B cell (primary cell): ENCODE measurements at regions not wholly inside any gene's neighbourhood (a gene's known extent, or its start where the extent isn't known, plus 50 kb on each side); places are given as distances from the start of the nearest gene placed in this dataset.

Source experiments
- ATAC-seq: fragments of 200-7000 bp; cut with Tn5 transposase; one replicate; pipeline ENCODE4 v1.10.0; 2021; ENCODE audit warnings: low read depth, mild to moderate bottlenecking, moderate number of reproducible peaks, moderate library complexity
- CTCF ChIA-PET: fragments of 350-600 bp; sonication (Branson Sonifier 250); formaldehyde crosslinking; loops from one replicate; lab custom pipeline; 2021; ENCODE audit warnings: antibody characterized with exemption, inconsistent platforms; lab: Charles Lee
- POLR2A ChIA-PET: fragments of 350-600 bp; sonication (Branson Sonifier 250); formaldehyde crosslinking; loops from one replicate; lab custom pipeline; 2021; ENCODE audit warnings: antibody characterized with exemption; lab: Charles Lee
- DNase-seq: peaks from one replicate; pipeline ENCODE4 v3.0.0; 2013
- H2AFZ ChIP-seq: 2 replicates; pipeline ENCODE4 v1.6.1; 2012; ENCODE audit warnings: mild to moderate bottlenecking, low read depth, low read length; ENCODE audit not compliant: insufficient read depth, poor library complexity, severe bottlenecking
- H3K27ac ChIP-seq, 2 donors: 1 replicate in 1 of 2; 2 replicates in 1 of 2; pipeline ENCODE4 v1.5.1; 2012 to 2013; ENCODE audit warnings: low read length in 2 of 2, mild to moderate bottlenecking in 2 of 2, moderate library complexity in 1 of 2
- H3K27me3 ChIP-seq, 4 experiments: fragments of 200-600 bp in 1 of 4; sonication (generic) in 1 of 4; replicated peaks in 1 of 4; 1 replicate in 2 of 4; 2 replicates in 2 of 4; pipeline versions ENCODE4 v1.6.1 to v1.7.0; 2013 to 2016; ENCODE audit warnings: low read length in 3 of 4, mild to moderate bottlenecking in 2 of 4, mixed read lengths in 1 of 4, moderate library complexity in 1 of 4; ENCODE audit not compliant: insufficient read depth in 4 of 4, control insufficient read depth in 3 of 4; ENCODE audit errors: control extremely low read depth in 1 of 4
- H3K36me3 ChIP-seq, 2 experiments: replicated peaks in 1 of 2; 1 replicate in 1 of 2; 2 replicates in 1 of 2; pipeline versions ENCODE4 v1.6.1 to v1.7.1; 2013; ENCODE audit warnings: low read length in 1 of 2; ENCODE audit not compliant: insufficient read depth in 2 of 2, control insufficient read depth in 1 of 2; ENCODE audit errors: control extremely low read depth in 1 of 2, extremely low read depth in 1 of 2
- H3K4me1 ChIP-seq, 2 donors: fragments of 200-600 bp in 1 of 2; sonication (generic) in 1 of 2; 1 replicate in 1 of 2; 2 replicates in 1 of 2; pipeline versions ENCODE4 v1.5.1 to v1.6.1; 2013 to 2017; ENCODE audit warnings: low read length in 2 of 2; ENCODE audit not compliant: control insufficient read depth in 2 of 2, insufficient read depth in 2 of 2
- H3K4me2 ChIP-seq: replicated peaks from 2 replicates; pipeline ENCODE3; 2012; ENCODE audit warnings: mild to moderate bottlenecking, low read depth, low read length; ENCODE audit not compliant: poor library complexity, severe bottlenecking
- H3K4me3 ChIP-seq, 5 experiments: fragments of 200-600 bp in 1 of 5; sonication (generic) in 1 of 5; 1 replicate in 3 of 5; 2 replicates in 2 of 5; pipeline versions ENCODE4 v1.5.1 to v1.7.0; 2011 to 2016; ENCODE audit warnings: low read length in 4 of 5, mild to moderate bottlenecking in 4 of 5, low read depth in 2 of 5, control low read depth in 1 of 5, moderate library complexity in 1 of 5; ENCODE audit not compliant: insufficient read depth in 1 of 5; ENCODE audit errors: control extremely low read depth in 1 of 5, extremely low read depth in 1 of 5
- H3K79me2 ChIP-seq: fragments of 200-600 bp; sonication (generic); one replicate; pipeline ENCODE4 v1.6.0; 2016; ENCODE audit warnings: low read length; ENCODE audit not compliant: control insufficient read depth, insufficient read depth
- H3K9ac ChIP-seq: fragments of 200-600 bp; sonication (generic); 2 replicates; pipeline ENCODE4 v1.6.1; 2017; ENCODE audit warnings: mild to moderate bottlenecking, low read length, moderate library complexity
- H3K9me3 ChIP-seq, 3 donors: one replicate each; pipeline versions ENCODE4 v1.6.1 to v1.7.1; 2013; ENCODE audit warnings: low read length in 2 of 3; ENCODE audit not compliant: control insufficient read depth in 2 of 3, insufficient read depth in 1 of 3; ENCODE audit errors: control extremely low read depth in 1 of 3
- H4K20me1 ChIP-seq: 2 replicates; pipeline ENCODE4 v1.6.0; 2012; ENCODE audit warnings: mild to moderate bottlenecking, low read length; ENCODE audit not compliant: insufficient read depth, control insufficient read depth, poor library complexity, severe bottlenecking
- H3K27ac Mint-ChIP-seq: one replicate; pipeline ENCODE4 v1.8.0; 2021; ENCODE audit warnings: mixed read lengths
- H3K27me3 Mint-ChIP-seq: one replicate; pipeline ENCODE4 v1.8.0; 2021; ENCODE audit warnings: mixed read lengths
- H3K4me1 Mint-ChIP-seq: one replicate; pipeline ENCODE4 v1.8.0; 2021; ENCODE audit warnings: mixed read lengths
- H3K4me3 Mint-ChIP-seq: one replicate; pipeline ENCODE4 v1.8.0; 2021; ENCODE audit warnings: mixed read lengths
- H3K9me3 Mint-ChIP-seq: one replicate; pipeline ENCODE4 v1.8.0; 2022; ENCODE audit warnings: mixed read lengths; ENCODE audit not compliant: insufficient read depth
- CTCF ChIP-seq: fragments of 200-600 bp; IDR thresholded peaks from one replicate; pipeline ENCODE4 v1.8.0; 2022; ENCODE audit warnings: antibody characterized with exemption, mild to moderate bottlenecking
- EZH2 ChIP-seq: IDR thresholded peaks from 2 replicates; pipeline ENCODE4 v1.6.1; 2012; ENCODE audit warnings: borderline replicate concordance, low read depth, mild to moderate bottlenecking, moderate library complexity, low read length; ENCODE audit not compliant: insufficient read depth, poor library complexity, severe bottlenecking
- WGBS: methylation state at CpG from one replicate; pipeline ENCODE4 v1.1.5; 2013; ENCODE audit warnings: missing lambda C conversion rate; ENCODE audit not compliant: insufficient coverage; 5-methylcytosine and 5-hydroxymethylcytosine counted together
- intact Hi-C: fragments of 100-400 bp; cut with micrococcal nuclease; formaldehyde crosslinking; loops from one replicate; pipeline ENCODE4 v1.10.0; 2022

GRCh38 chr4:138473339-138473738 lies 231.2 kb upstream of the SLC7A11 start:
- no CpG with 5 or more reads among the region's 4 CpGs for WGBS
- Histone ChIP-seq H3K4me2 (no peak overlapping the region), H3K27ac (no peak overlapping the region), H3K79me2 (no peaks in the 10 kb centered on the region), H3K36me3 (no peaks in the 10 kb centered on the region), H2AFZ (no peak overlapping the region), H3K4me3 (no peak overlapping the region), H3K9ac (no peak overlapping the region), H4K20me1 (no peaks in the 10 kb centered on the region), H3K4me1 (no peaks in the 10 kb centered on the region), H3K27me3 (no peaks in the 10 kb centered on the region), H3K9me3 (no peaks in the 10 kb centered on the region)
- H3K27me3 Mint-ChIP-seq: peaks cover 3% of the 10 kb centered on the region
- H3K4me3 Mint-ChIP-seq: no peak overlapping the region
- no peaks in the 10 kb centered on the region for H3K4me1 Mint-ChIP-seq
- ATAC-seq (no peak), DNase-seq (no peak)
- TF ChIP-seq CTCF (no peak), EZH2 (no peak)
- intact Hi-C loops: no loop called here
- ChIA-PET POLR2A (no interaction called here), CTCF (no interaction called here)
- H3K9me3 Mint-ChIP-seq: no peaks in the 10 kb centered on the region
- H3K27ac Mint-ChIP-seq: no peak overlapping the region

- Histone ChIP-seq H3K27me3 (no peaks in the 10 kb centered on the region), H3K36me3 (no peaks in the 10 kb centered on the region), H3K9me3 (no peaks in the 10 kb centered on the region), H3K4me3 (no peak overlapping the region), H3K4me1 (no peaks in the 10 kb centered on the region), H3K79me2 (no peaks in the 10 kb centered on the region), H3K9ac (no peak overlapping the region), H4K20me1 (no peaks in the 10 kb centered on the region), H2AFZ (no peak overlapping the region), H3K27ac (no peak overlapping the region), H3K4me2 (no peak overlapping the region)
- ATAC-seq (no peak), DNase-seq (no peak)
- Mint-ChIP-seq H3K4me1 (no peaks in the 10 kb centered on the region), H3K9me3 (peaks cover 2% of the 10 kb centered on the region), H3K27ac (no peak overlapping the region), H3K27me3 (peaks cover 2% of the 10 kb centered on the region), H3K4me3 (no peak overlapping the region)
- intact Hi-C loops: no loop called here
- ChIA-PET POLR2A (no interaction called here), CTCF (no interaction called here)
- no CpG with 5 or more reads among the region's 6 CpGs for WGBS
- TF ChIP-seq EZH2 (no peak), CTCF (no peak)
Measured at GRCh38 chr4:138460477-138461414, 218.6 kb upstream of the SLC7A11 start.
